Psoas muscle (tissue), 7 donors: ENCODE measurements at regions not wholly inside any gene's neighbourhood (a gene's known extent, or its start where the extent isn't known, plus 50 kb on each side); places are given as distances from the start of the nearest gene placed in this dataset.

ENCODE experiments used
- ATAC-seq, 4 donors: fragments of 200-7000 bp; cut with Tn5 transposase; one replicate each; pipeline ENCODE4 v1.9.1; 2020; ENCODE audit warnings: moderate library complexity in 3 of 4, mild to moderate bottlenecking in 2 of 4
- DNase-seq, 2 donors: peaks; one replicate each; pipeline ENCODE4 v3.0.0-alpha.2; 2020
- H3K27ac ChIP-seq: fragments of 200-600 bp; one replicate; pipeline ENCODE4 v1.8.0; 2022
- H3K27me3 ChIP-seq, 3 donors: fragments of 200-600 bp in 1 of 3; one replicate each; pipeline versions ENCODE4 v1.6.1 to v1.8.0; 2013 to 2022; ENCODE audit warnings: low read length in 2 of 3, mild to moderate bottlenecking in 2 of 3, moderate library complexity in 1 of 3; ENCODE audit not compliant: insufficient read depth in 3 of 3
- H3K36me3 ChIP-seq, 2 donors: fragments of 200-600 bp in 1 of 2; one replicate each; pipeline versions ENCODE4 v1.6.1 to v1.8.0; 2013 to 2022; ENCODE audit warnings: low read depth in 1 of 2, mild to moderate bottlenecking in 1 of 2, moderate library complexity in 1 of 2; ENCODE audit not compliant: insufficient read depth in 1 of 2
- H3K4me1 ChIP-seq: fragments of 200-600 bp; one replicate; pipeline ENCODE4 v1.8.0; 2022
- H3K4me3 ChIP-seq: fragments of 200-600 bp; one replicate; pipeline ENCODE4 v1.8.0; 2022; ENCODE audit warnings: mild to moderate bottlenecking
- H3K9me3 ChIP-seq: fragments of 200-600 bp; one replicate; pipeline ENCODE4 v1.8.0; 2022
- WGBS, 3 donors: extraction: QIAGEN DNeasy Blood & Tissue Kit; methylation state at CpG; one replicate each; pipeline versions ENCODE4 v1.1.6 to v1.1.7; 2013; 5-methylcytosine and 5-hydroxymethylcytosine counted together
- intact Hi-C, 2 donors: fragments of 100-400 bp; cut with DNase I; formaldehyde crosslinking; loops; one replicate each; pipeline versions ENCODE4 v1.11.0 to v1.14.2; 2022
- TF ChIP-seq, protein P1 (sequence below): fragments of 200-600 bp; IDR thresholded peaks from one replicate; pipeline ENCODE4 v1.8.0; 2022; ENCODE audit warnings: antibody characterized with exemption
- donor health status: healthy with polysubstance abuse.
- donor health status: DM: no; HTN: no; CAD: no; lungs with moderate emphysema.
- donor health status: Bipolar disorder and iron deficiency.
- donor health status: healthy.
- donor health status: DM: yes; HTN: yes; CAD: no.
- donor health status: DM: no; HTN: no; CAD: no.
- donor health status: DM: yes; HTN: yes; CAD: no.

DNA sequence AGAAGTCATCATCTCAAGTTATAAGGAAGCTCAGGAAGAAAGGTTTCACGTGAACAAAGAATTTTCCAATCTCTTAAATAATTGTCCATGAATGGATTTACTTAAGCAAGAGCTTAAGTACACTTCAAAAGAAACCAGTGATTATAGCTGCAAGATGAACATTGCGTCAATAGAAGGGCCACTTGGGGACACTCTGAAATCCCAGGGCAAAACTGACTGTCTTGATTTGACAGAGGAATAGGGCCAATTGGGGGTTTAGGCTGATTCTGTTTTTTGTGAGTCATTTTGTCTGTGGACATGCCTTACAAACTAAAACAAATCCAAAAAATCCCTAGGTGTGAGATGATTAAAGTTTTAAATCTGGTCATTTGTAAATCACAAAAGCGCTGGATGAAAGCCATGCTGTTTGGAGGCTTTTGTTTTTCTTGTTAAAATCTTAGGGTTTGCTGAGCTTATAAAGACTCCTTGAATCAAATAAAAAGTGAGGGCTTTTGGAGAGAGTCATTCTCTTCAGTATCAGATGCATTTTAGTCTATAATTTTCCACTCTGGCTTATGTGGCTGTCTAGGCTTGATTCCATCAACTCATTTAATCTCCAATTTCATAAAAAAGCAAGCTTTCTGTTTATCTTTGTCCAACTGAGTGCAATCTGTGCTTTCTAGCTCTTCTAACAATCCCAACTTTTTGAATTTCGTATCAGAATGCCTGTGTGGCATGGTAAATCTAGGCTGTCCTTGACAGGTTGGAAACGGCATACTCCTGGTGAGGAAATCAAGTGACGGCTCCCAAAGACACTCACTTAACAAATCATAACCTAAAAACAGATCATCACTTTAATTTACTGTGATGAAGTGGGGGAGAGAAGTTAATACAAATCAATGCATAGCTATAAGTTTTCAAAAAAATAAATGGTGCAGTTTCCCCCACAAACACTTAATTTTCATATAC is 98.2 kb upstream of the SOX9 start:
- no peak overlapping the region for H3K27ac ChIP-seq
- no peaks in the 10 kb centered on the region for H3K36me3 ChIP-seq
- ATAC-seq, result no peak
- peaks cover 0 to 2% (median 0%) of the 10 kb centered on the region in 3 donors for H3K27me3 ChIP-seq
- H3K4me1 ChIP-seq, result no peaks in the 10 kb centered on the region
- H3K4me3 ChIP-seq, result no peak overlapping the region
- TF ChIP-seq, protein P1, sequence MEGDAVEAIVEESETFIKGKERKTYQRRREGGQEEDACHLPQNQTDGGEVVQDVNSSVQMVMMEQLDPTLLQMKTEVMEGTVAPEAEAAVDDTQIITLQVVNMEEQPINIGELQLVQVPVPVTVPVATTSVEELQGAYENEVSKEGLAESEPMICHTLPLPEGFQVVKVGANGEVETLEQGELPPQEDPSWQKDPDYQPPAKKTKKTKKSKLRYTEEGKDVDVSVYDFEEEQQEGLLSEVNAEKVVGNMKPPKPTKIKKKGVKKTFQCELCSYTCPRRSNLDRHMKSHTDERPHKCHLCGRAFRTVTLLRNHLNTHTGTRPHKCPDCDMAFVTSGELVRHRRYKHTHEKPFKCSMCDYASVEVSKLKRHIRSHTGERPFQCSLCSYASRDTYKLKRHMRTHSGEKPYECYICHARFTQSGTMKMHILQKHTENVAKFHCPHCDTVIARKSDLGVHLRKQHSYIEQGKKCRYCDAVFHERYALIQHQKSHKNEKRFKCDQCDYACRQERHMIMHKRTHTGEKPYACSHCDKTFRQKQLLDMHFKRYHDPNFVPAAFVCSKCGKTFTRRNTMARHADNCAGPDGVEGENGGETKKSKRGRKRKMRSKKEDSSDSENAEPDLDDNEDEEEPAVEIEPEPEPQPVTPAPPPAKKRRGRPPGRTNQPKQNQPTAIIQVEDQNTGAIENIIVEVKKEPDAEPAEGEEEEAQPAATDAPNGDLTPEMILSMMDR, result no peak
- DNase-seq, result no peak
- intact Hi-C loops, result no loop called here
- WGBS, 3 donors, result 65 to 76% (median 67%) methylated on average over 6 of the region's 6 CpGs
- no peaks in the 10 kb centered on the region for H3K9me3 ChIP-seq

DNA sequence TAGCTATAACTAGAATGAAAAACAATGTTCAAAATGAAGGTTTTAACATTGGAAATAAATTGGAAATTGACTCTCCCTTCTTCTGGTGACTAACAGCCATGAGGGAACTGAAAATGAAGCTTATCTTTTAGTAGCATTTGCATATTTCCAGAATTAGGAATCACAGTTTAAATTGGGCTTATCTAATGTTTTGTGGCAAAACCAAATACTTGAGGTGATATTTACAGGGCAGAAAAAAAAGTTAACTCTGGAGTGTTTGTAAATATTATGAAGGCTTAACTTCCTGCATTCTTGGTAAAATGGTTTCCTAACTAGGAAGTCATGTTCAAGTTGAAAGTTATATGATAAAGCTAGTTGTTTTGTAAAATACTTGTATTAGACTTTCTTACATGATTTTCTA is 96.4 kb upstream of the SOX9 start:
- no peaks in the 10 kb centered on the region for H3K36me3 ChIP-seq
- TF ChIP-seq, protein P1, result no peak
- H3K27me3 ChIP-seq, result peaks cover 0 to 7% (median 2%) of the 10 kb centered on the region in 3 donors
- no peaks in the 10 kb centered on the region for H3K4me1 ChIP-seq
- intact Hi-C loops, result no loop called here
- H3K9me3 ChIP-seq, result no peaks in the 10 kb centered on the region
- no peak overlapping the region for H3K4me3 ChIP-seq
- DNase-seq, result no peak
- ATAC-seq, result no peak
- no peak overlapping the region for H3K27ac ChIP-seq

DNA sequence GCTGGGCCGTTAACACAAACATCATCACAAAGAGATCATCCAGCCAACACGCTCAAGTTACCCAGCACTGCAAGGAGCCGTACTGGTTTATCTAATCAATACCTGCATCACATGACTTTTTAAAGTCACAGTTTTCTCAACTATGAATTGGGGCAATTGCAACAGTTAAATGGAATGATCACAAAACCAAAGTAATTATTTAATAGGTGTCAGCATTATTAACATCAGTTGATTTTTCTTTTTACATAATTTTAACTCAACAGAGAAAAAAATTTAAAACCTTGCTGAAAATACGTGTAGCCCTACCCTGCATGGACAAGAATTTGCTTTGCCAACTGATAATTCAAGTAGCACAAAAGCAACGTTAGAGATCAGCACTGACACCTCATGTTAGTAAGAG is 95.7 kb upstream of the SOX9 start:
- Histone ChIP-seq H3K36me3 (no peaks in the 10 kb centered on the region), H3K9me3 (no peaks in the 10 kb centered on the region), H3K4me3 (no peak overlapping the region), H3K27me3 (peaks cover 0 to 10% (median 2%) of the 10 kb centered on the region in 3 donors), H3K27ac (no peak overlapping the region), H3K4me1 (no peaks in the 10 kb centered on the region)
- no peak for DNase-seq
- WGBS, 3 donors, result 46 to 50% (median 49%) methylated on average over 5 of the region's 5 CpGs
- TF ChIP-seq, protein P1, result no peak
- intact Hi-C loops, result no loop called here
- no peak for ATAC-seq

DNA sequence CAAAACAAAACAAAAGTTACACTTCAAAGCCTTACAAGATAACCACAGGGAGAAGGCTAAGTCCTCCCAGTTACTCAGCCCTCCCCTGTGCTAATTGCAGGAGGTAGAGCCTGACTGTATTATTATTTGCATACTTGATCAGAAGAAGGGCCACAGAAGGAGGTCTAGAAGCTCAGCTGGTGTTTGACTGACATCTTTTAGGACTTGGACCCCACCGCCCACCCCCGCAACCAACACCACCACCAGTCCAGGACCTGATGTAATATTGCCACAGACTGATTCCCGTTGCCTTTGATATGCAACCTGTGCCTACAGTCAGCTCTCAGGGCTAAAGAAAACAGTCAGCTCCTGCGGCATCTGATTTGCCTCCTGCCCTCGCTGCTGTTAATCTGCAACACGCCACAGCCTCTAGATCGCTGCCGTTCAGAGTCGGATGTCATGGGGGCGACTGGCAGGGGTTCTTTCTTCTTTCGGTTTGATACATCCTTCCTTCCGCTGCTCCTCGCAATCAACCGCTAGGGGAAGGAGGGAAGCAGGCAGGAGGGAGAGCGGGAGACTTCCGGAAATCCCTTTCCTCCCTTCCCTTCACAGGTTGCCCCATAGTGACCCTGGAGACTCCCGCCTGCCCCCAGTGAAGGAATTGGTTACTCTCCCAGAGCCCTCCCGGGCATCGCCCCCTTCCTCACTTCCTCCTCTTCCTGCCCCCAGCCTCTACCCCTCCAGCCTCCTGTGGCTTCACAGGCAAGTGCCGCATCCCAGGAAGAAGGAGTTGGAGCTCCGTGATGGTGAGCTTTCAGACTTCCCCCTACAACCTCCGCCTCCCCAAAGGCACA is 90.5 kb upstream of the SOX9 start:
- no peaks in the 10 kb centered on the region for H3K36me3 ChIP-seq
- no peaks in the 10 kb centered on the region for H3K9me3 ChIP-seq
- peak overlapping the region; percentile 58 for H3K4me3 ChIP-seq
- H3K4me1 ChIP-seq, result no peaks in the 10 kb centered on the region
- H3K27ac ChIP-seq, result no peak overlapping the region
- peaks cover 0 to 18% (median 2%) of the 10 kb centered on the region in 3 donors for H3K27me3 ChIP-seq
- WGBS, 3 donors, result 3 to 4% (median 3%) methylated on average over 20 to 22 of the region's 22 CpGs
- intact Hi-C loops, result no loop called here
- ATAC-seq (peak in 3 of 4 donors; percentile 67 to 82 (median 79)), DNase-seq (peak; percentile 37 to 47)
- TF ChIP-seq, protein P1, result peak; percentile 19
